PC-9 (cell line): ENCODE measurements at regions not wholly inside any gene's neighbourhood (a gene's known extent, or its start where the extent isn't known, plus 50 kb on each side); places are given as distances from the start of the nearest gene placed in this dataset.

Source experiments
- BruUV-seq: library from RNA; stranded (reverse); fragments of 400-500 nt; replicated peaks from 2 replicates; lab custom pipeline; 2021; lab: Mats Ljungman, UMichigan
- CTCF ChIA-PET: fragments of 300-600 bp; sonication (Branson Sonifier 250); formaldehyde crosslinking; loops from one replicate; lab custom pipeline; 2022; ENCODE audit warnings: antibody characterized with exemption; lab: Charles Lee
- POLR2A ChIA-PET: fragments of 300-600 bp; sonication (Branson Sonifier 250); formaldehyde crosslinking; loops from one replicate; lab custom pipeline; 2022; ENCODE audit warnings: antibody characterized with exemption; ENCODE audit not compliant: unreplicated experiment; lab: Charles Lee
- DNase-seq, 2 experiments: peaks; one replicate each; pipeline versions ENCODE4 v3.0.0 to v3.0.0-alpha.2; 2015 to 2022; ENCODE audit warnings: mixed read lengths in 1 of 2
- H2AFZ ChIP-seq: fragments of 200-600 bp; sonication (generic); 2 replicates; pipeline ENCODE4 v1.8.1; 2017; ENCODE audit warnings: antibody characterized with exemption
- H3F3A ChIP-seq: fragments of 200-600 bp; sonication (generic); 2 replicates; pipeline ENCODE4 v1.8.1; 2017; ENCODE audit warnings: antibody characterized with exemption, mild to moderate bottlenecking, low read depth; ENCODE audit not compliant: insufficient read depth
- H3K27ac ChIP-seq: fragments of 200-600 bp; sonication (generic); 2 replicates; pipeline ENCODE4 v1.6.1; 2016; ENCODE audit warnings: mixed run types
- H3K27me3 ChIP-seq: fragments of 200-600 bp; sonication (generic); 2 replicates; pipeline ENCODE4 v1.6.1; 2016; ENCODE audit warnings: low read depth, mixed run types; ENCODE audit not compliant: insufficient read depth
- H3K36me3 ChIP-seq: fragments of 200-600 bp; sonication (generic); 2 replicates; pipeline ENCODE4 v1.6.1; 2016; ENCODE audit warnings: low read depth, mixed run types
- H3K4me1 ChIP-seq: fragments of 200-600 bp; sonication (generic); replicated peaks from 2 replicates; pipeline ENCODE4 v1.6.1; 2016; ENCODE audit warnings: mixed run types; ENCODE audit not compliant: insufficient read depth
- H3K4me2 ChIP-seq: fragments of 200-600 bp; sonication (generic); 2 replicates; pipeline ENCODE4 v1.6.1; 2017; ENCODE audit warnings: mixed run types
- H3K4me3 ChIP-seq: fragments of 200-600 bp; sonication (generic); 2 replicates; pipeline ENCODE4 v1.6.1; 2016; ENCODE audit warnings: mixed run types
- H3K79me2 ChIP-seq: fragments of 200-600 bp; sonication (generic); 2 replicates; pipeline ENCODE4 v1.6.1; 2017; ENCODE audit warnings: low read depth, mixed run types
- H3K9me2 ChIP-seq: fragments of 200-600 bp; sonication (generic); 2 replicates; pipeline ENCODE4 v1.8.1; 2017; ENCODE audit warnings: mild to moderate bottlenecking; ENCODE audit not compliant: insufficient read depth
- H3K9me3 ChIP-seq: fragments of 200-600 bp; sonication (generic); 2 replicates; pipeline ENCODE4 v1.8.1; 2016; ENCODE audit warnings: low read depth; ENCODE audit not compliant: insufficient read depth
- H4K20me1 ChIP-seq: fragments of 200-600 bp; sonication (generic); 2 replicates; pipeline ENCODE4 v1.8.1; 2017; ENCODE audit not compliant: insufficient read depth
- CTCF ChIP-seq: fragments of 200-600 bp; sonication (generic); conservative IDR thresholded peaks from 2 replicates; pipeline ENCODE4 v1.6.1; 2017; ENCODE audit warnings: mixed run types, antibody characterized with exemption, mild to moderate bottlenecking, moderate library complexity
- EZH2 ChIP-seq: fragments of 200-600 bp; sonication (generic); IDR thresholded peaks from 2 replicates; pipeline ENCODE4 v1.8.0; 2017; ENCODE audit warnings: antibody characterized with exemption, low read depth
- intact Hi-C: fragments of 100-400 bp; cut with micrococcal nuclease; formaldehyde crosslinking; loops from one replicate; pipeline ENCODE4 v1.10.0; 2022; ENCODE audit not compliant: unreplicated experiment

- Histone ChIP-seq H3K36me3 (no peaks in the 10 kb centered on the region), H4K20me1 (no peaks in the 10 kb centered on the region), H3K27me3 (no peaks in the 10 kb centered on the region), H3K4me3 (no peak overlapping the region), H3K27ac (no peak overlapping the region), H3K79me2 (no peaks in the 10 kb centered on the region), H3K9me3 (no peaks in the 10 kb centered on the region), H3K4me2 (no peak overlapping the region), H2AFZ (no peak overlapping the region), H3F3A (no peaks in the 10 kb centered on the region), H3K9me2 (no peaks in the 10 kb centered on the region), H3K4me1 (no peaks in the 10 kb centered on the region)
- ChIA-PET CTCF (no interaction called here), POLR2A (no interaction called here)
- DNase-seq, result no peak
- intact Hi-C loops, result no loop called here
- no TSS peak for BruUV-seq
- TF ChIP-seq EZH2 (no peak), CTCF (no peak)
Observed at GRCh38 chr4:96626023-96626422, 786.1 kb downstream of the PDHA2 start.

GRCh38 chr4:96630839-96631238 is 790.9 kb downstream of the PDHA2 start:
- no peak overlapping the region for H2AFZ ChIP-seq
- H3K4me3 ChIP-seq, result no peak overlapping the region
- H3K36me3 ChIP-seq, result no peaks in the 10 kb centered on the region
- intact Hi-C loops, result no loop called here
- no peak for TF ChIP-seq EZH2
- no peak for TF ChIP-seq CTCF
- H3K9me2 ChIP-seq, result no peaks in the 10 kb centered on the region
- H3F3A ChIP-seq, result no peaks in the 10 kb centered on the region
- H4K20me1 ChIP-seq, result no peaks in the 10 kb centered on the region
- no peak overlapping the region for H3K27ac ChIP-seq
- ChIA-PET POLR2A (no interaction called here), CTCF (no interaction called here)
- H3K27me3 ChIP-seq, result no peaks in the 10 kb centered on the region
- no peak for DNase-seq
- no peaks in the 10 kb centered on the region for H3K4me1 ChIP-seq
- no peak overlapping the region for H3K4me2 ChIP-seq
- H3K9me3 ChIP-seq, result no peaks in the 10 kb centered on the region
- no TSS peak for BruUV-seq
- no peaks in the 10 kb centered on the region for H3K79me2 ChIP-seq

GRCh38 chr4:96637971-96638412 is 798.1 kb downstream of the PDHA2 start:
- POLR2A ChIA-PET, result no interaction called here
- CTCF ChIA-PET, result no interaction called here
- no peak for TF ChIP-seq CTCF
- no peak for TF ChIP-seq EZH2
- Histone ChIP-seq H3K4me2 (no peak overlapping the region), H3K9me2 (no peaks in the 10 kb centered on the region), H3K27me3 (no peaks in the 10 kb centered on the region), H3F3A (no peaks in the 10 kb centered on the region), H2AFZ (no peak overlapping the region), H3K79me2 (no peaks in the 10 kb centered on the region), H3K27ac (no peak overlapping the region), H3K4me3 (no peak overlapping the region), H3K9me3 (no peaks in the 10 kb centered on the region), H3K36me3 (no peaks in the 10 kb centered on the region), H4K20me1 (no peaks in the 10 kb centered on the region), H3K4me1 (no peaks in the 10 kb centered on the region)
- no TSS peak for BruUV-seq
- no peak for DNase-seq
- intact Hi-C loops, result no loop called here
